ENCODE measurements at regions not wholly inside any gene's neighbourhood (a gene's known extent, or its start where the extent isn't known, plus 50 kb on each side); places are given as distances from the start of the nearest gene placed in this dataset.

GRCh38 chr14:49418789-49419188 is 167.4 kb downstream of the RPS29 start:
- Histone ChIP-seq H3K9me3 (no peaks in the 10 kb centered on the region), H3K4me1 (no peaks in the 10 kb centered on the region), H3K36me3 (no peaks in the 10 kb centered on the region), H3K4me3 (no peak overlapping the region), H3K27ac (no peak overlapping the region), H3K27me3 (no peaks in the 10 kb centered on the region)
- ATAC-seq (no peak), DNase-seq (no peak)
- 77% methylated on average over 4 of the region's 4 CpGs for WGBS (ENCODE audit: insufficient coverage, low coverage, low lambda C conversion rate, missing lambda C conversion rate)
- TF ChIP-seq CTCF (IDR thresholded peaks at IDR 0.05), result no peak
- no peak for TF ChIP-seq POLR2A (IDR thresholded peaks at IDR 0.05)
- intact Hi-C loops (cut with DNase I), result no loop called here

GRCh38 chr14:49417790-49418189 is 168.4 kb downstream of the RPS29 start:
- no peaks in the 10 kb centered on the region for H3K4me1 ChIP-seq
- intact Hi-C loops (cut with DNase I), result no loop called here
- H3K27ac ChIP-seq, result no peak overlapping the region
- ATAC-seq (no peak), DNase-seq (no peak)
- no peaks in the 10 kb centered on the region for H3K27me3 ChIP-seq
- H3K4me3 ChIP-seq, result no peak overlapping the region
- no peak for TF ChIP-seq CTCF (IDR thresholded peaks at IDR 0.05)
- no peak for TF ChIP-seq POLR2A (IDR thresholded peaks at IDR 0.05)
- H3K9me3 ChIP-seq, result no peaks in the 10 kb centered on the region
- H3K36me3 ChIP-seq, result no peaks in the 10 kb centered on the region

- 23% methylated on average over 1 of the region's 1 CpG for WGBS (ENCODE audit: insufficient coverage, low coverage, low lambda C conversion rate, missing lambda C conversion rate)
- H3K27me3 ChIP-seq, result no peaks in the 10 kb centered on the region
- no peak overlapping the region for H3K4me3 ChIP-seq
- H3K9me3 ChIP-seq, result no peaks in the 10 kb centered on the region
- DNase-seq (no peak), ATAC-seq (no peak)
- intact Hi-C loops (cut with DNase I), result no loop called here
- H3K36me3 ChIP-seq, result no peaks in the 10 kb centered on the region
- no peaks in the 10 kb centered on the region for H3K4me1 ChIP-seq
- TF ChIP-seq POLR2A (IDR thresholded peaks at IDR 0.05) (no peak), CTCF (IDR thresholded peaks at IDR 0.05) (no peak)
- no peak overlapping the region for H3K27ac ChIP-seq
These were observed 177.8 kb downstream of the RPS29 start for GRCh38 chr14:49408187-49408933.

GRCh38 chr14:49405291-49405690 is 180.9 kb downstream of the RPS29 start:
- no peaks in the 10 kb centered on the region for H3K9me3 ChIP-seq
- intact Hi-C loops (cut with DNase I), result no loop called here
- no peaks in the 10 kb centered on the region for H3K27me3 ChIP-seq
- ATAC-seq (no peak), DNase-seq (no peak)
- no peaks in the 10 kb centered on the region for H3K36me3 ChIP-seq
- H3K27ac ChIP-seq, result no peak overlapping the region
- no peaks in the 10 kb centered on the region for H3K4me1 ChIP-seq
- H3K4me3 ChIP-seq, result no peak overlapping the region
- WGBS (ENCODE audit: insufficient coverage, low coverage, low lambda C conversion rate, missing lambda C conversion rate), result 54% methylated on average over 3 of the region's 3 CpGs
- no peak for TF ChIP-seq CTCF (IDR thresholded peaks at IDR 0.05)

GRCh38 chr14:49401373-49401772 is 184.8 kb downstream of the RPS29 start:
- Histone ChIP-seq H3K36me3 (no peaks in the 10 kb centered on the region), H3K27ac (no peak overlapping the region), H3K4me3 (no peak overlapping the region), H3K9me3 (no peaks in the 10 kb centered on the region), H3K27me3 (no peaks in the 10 kb centered on the region), H3K4me1 (no peaks in the 10 kb centered on the region)
- DNase-seq, result no peak
- intact Hi-C loops (cut with DNase I), result no loop called here
- 56% methylated on average over 1 of the region's 2 CpGs for whole genome bisulfite sequencing (ENCODE audit: insufficient coverage, low coverage, low lambda C conversion rate, missing lambda C conversion rate)
- TF ChIP-seq POLR2A (IDR thresholded peaks at IDR 0.05), result no peak
- TF ChIP-seq CTCF (IDR thresholded peaks at IDR 0.05), result no peak
- ATAC-seq, result no peak
